ENCODE measurements at regions not wholly inside any gene's neighbourhood (a gene's known extent, or its start where the extent isn't known, plus 50 kb on each side); places are given as distances from the start of the nearest gene placed in this dataset.

DNA sequence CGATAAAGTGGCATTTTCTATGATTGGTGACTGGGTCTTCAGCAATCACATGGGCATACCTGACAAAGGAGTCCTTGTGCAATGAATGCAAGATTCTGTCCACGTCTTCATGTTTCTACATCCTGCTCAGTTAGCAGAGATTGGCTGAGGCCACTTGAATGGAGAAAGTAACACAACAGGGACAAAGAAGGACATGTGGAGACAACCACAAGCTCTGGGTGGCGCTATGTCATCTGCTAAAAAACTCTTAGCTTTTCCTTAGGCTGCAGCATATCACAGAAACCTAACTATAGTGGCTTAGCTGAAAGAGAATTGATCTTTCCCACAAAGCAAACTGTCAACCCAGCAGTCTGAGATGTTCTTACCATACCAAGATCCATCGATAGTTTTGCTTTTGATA is 1109.7 kb downstream of the SOCS6 start:
- H3K27ac Mint-ChIP-seq (ENCODE audit: unreplicated experiment), result no peak overlapping the region
- TF ChIP-seq, protein P1, sequence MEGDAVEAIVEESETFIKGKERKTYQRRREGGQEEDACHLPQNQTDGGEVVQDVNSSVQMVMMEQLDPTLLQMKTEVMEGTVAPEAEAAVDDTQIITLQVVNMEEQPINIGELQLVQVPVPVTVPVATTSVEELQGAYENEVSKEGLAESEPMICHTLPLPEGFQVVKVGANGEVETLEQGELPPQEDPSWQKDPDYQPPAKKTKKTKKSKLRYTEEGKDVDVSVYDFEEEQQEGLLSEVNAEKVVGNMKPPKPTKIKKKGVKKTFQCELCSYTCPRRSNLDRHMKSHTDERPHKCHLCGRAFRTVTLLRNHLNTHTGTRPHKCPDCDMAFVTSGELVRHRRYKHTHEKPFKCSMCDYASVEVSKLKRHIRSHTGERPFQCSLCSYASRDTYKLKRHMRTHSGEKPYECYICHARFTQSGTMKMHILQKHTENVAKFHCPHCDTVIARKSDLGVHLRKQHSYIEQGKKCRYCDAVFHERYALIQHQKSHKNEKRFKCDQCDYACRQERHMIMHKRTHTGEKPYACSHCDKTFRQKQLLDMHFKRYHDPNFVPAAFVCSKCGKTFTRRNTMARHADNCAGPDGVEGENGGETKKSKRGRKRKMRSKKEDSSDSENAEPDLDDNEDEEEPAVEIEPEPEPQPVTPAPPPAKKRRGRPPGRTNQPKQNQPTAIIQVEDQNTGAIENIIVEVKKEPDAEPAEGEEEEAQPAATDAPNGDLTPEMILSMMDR (IDR thresholded peaks at IDR 0.05; ENCODE audit: partially characterized antibody, unreplicated experiment), result peak; percentile 52
- no peaks in the 10 kb centered on the region for H3K36me3 Mint-ChIP-seq (ENCODE audit: unreplicated experiment)
- no peak overlapping the region for H3K4me3 Mint-ChIP-seq (ENCODE audit: unreplicated experiment)
- no peaks in the 10 kb centered on the region for H3K9me3 Mint-ChIP-seq (ENCODE audit: unreplicated experiment)
- H3K4me1 Mint-ChIP-seq (ENCODE audit: low read depth, unreplicated experiment), result no peaks in the 10 kb centered on the region
- peaks cover 2% of the 10 kb centered on the region for H3K27me3 Mint-ChIP-seq (ENCODE audit: unreplicated experiment)
- DNase-seq, result peak; percentile 57

- DNase-seq, result no peak
- Mint-ChIP-seq H3K27ac (ENCODE audit: unreplicated experiment) (no peak overlapping the region), H3K9me3 (ENCODE audit: unreplicated experiment) (no peaks in the 10 kb centered on the region), H3K4me1 (ENCODE audit: low read depth, unreplicated experiment) (no peaks in the 10 kb centered on the region), H3K27me3 (ENCODE audit: unreplicated experiment) (no peaks in the 10 kb centered on the region), H3K36me3 (ENCODE audit: unreplicated experiment) (no peaks in the 10 kb centered on the region), H3K4me3 (ENCODE audit: unreplicated experiment) (no peak overlapping the region)
- TF ChIP-seq, protein P1 (IDR thresholded peaks at IDR 0.05; ENCODE audit: partially characterized antibody, unreplicated experiment), result no peak
Measured at GRCh38 chr18:71388148-71388547, 1099.3 kb downstream of the SOCS6 start.

- no peak overlapping the region for H3K27ac Mint-ChIP-seq (ENCODE audit: unreplicated experiment)
- H3K27me3 Mint-ChIP-seq (ENCODE audit: unreplicated experiment), result no peaks in the 10 kb centered on the region
- H3K4me3 Mint-ChIP-seq (ENCODE audit: unreplicated experiment), result no peak overlapping the region
- H3K4me1 Mint-ChIP-seq (ENCODE audit: low read depth, unreplicated experiment), result no peaks in the 10 kb centered on the region
- no peak for DNase-seq
- H3K36me3 Mint-ChIP-seq (ENCODE audit: unreplicated experiment), result no peaks in the 10 kb centered on the region
- TF ChIP-seq, protein P1 (IDR thresholded peaks at IDR 0.05; ENCODE audit: partially characterized antibody, unreplicated experiment), result no peak
- H3K9me3 Mint-ChIP-seq (ENCODE audit: unreplicated experiment), result no peaks in the 10 kb centered on the region
Measured at GRCh38 chr18:71374294-71375000, 1085.6 kb downstream of the SOCS6 start.

- Mint-ChIP-seq H3K4me1 (ENCODE audit: low read depth, unreplicated experiment) (no peaks in the 10 kb centered on the region), H3K4me3 (ENCODE audit: unreplicated experiment) (no peak overlapping the region), H3K27ac (ENCODE audit: unreplicated experiment) (no peak overlapping the region)
Measured at GRCh38 chr18:71371951-71372605, 1083.2 kb downstream of the SOCS6 start.

More at GRCh38 chr18:71371951-71372605, 1083.2 kb downstream of the SOCS6 start:
- peaks cover 7% of the 10 kb centered on the region for H3K36me3 Mint-ChIP-seq (ENCODE audit: unreplicated experiment)
- H3K9me3 Mint-ChIP-seq (ENCODE audit: unreplicated experiment), result no peaks in the 10 kb centered on the region
- no peak for DNase-seq
- no peaks in the 10 kb centered on the region for H3K27me3 Mint-ChIP-seq (ENCODE audit: unreplicated experiment)
- TF ChIP-seq, protein P1 (IDR thresholded peaks at IDR 0.05; ENCODE audit: partially characterized antibody, unreplicated experiment), result no peak
